Stimulated activated naive CD8-positive, alpha-beta T cell treated with anti-CD3 and anti-CD28 coated beads, Interleukin-15, Interleukin-2, amounts not matched to agents 100 ng/mL and 50 ng/mL, for 24 hours (primary cell): ENCODE measurements at regions not wholly inside any gene's neighbourhood (a gene's known extent, or its start where the extent isn't known, plus 50 kb on each side); places are given as distances from the start of the nearest gene placed in this dataset.
A peak's percentile ranks its signal among the peaks of the same experiment; 100 is the strongest.

ENCODE experiments used
- H3K27ac Mint-ChIP-seq: one replicate; pipeline ENCODE4 v1.8.0; 2021; ENCODE audit warnings: mild to moderate bottlenecking, mixed read lengths
- H3K27me3 Mint-ChIP-seq: one replicate; pipeline ENCODE4 v1.8.0; 2021; ENCODE audit warnings: mixed read lengths
- H3K36me3 Mint-ChIP-seq: one replicate; pipeline ENCODE4 v1.8.0; 2021; ENCODE audit warnings: low read depth, mixed read lengths
- H3K4me1 Mint-ChIP-seq: one replicate; pipeline ENCODE4 v1.8.0; 2021; ENCODE audit warnings: low read depth, mixed read lengths
- H3K4me3 Mint-ChIP-seq: one replicate; pipeline ENCODE4 v1.8.0; 2021; ENCODE audit warnings: mild to moderate bottlenecking, mixed read lengths
- H3K9me3 Mint-ChIP-seq: one replicate; pipeline ENCODE4 v1.8.0; 2021; ENCODE audit warnings: mixed read lengths

- Mint-ChIP-seq H3K4me1 (no peaks in the 10 kb centered on the region), H3K27ac (no peak overlapping the region), H3K36me3 (no peaks in the 10 kb centered on the region), H3K4me3 (no peak overlapping the region), H3K9me3 (peaks cover 4% of the 10 kb centered on the region), H3K27me3 (peaks cover 6% of the 10 kb centered on the region)
Observed at GRCh38 chr1:14310476-14310875, 288.0 kb upstream of the KAZN start.

GRCh38 chr1:14313731-14314431 lies 284.6 kb upstream of the KAZN start:
- no peaks in the 10 kb centered on the region for H3K36me3 Mint-ChIP-seq
- H3K27me3 Mint-ChIP-seq, result no peaks in the 10 kb centered on the region
- no peak overlapping the region for H3K27ac Mint-ChIP-seq
- H3K9me3 Mint-ChIP-seq, result peaks cover 4% of the 10 kb centered on the region
- H3K4me1 Mint-ChIP-seq, result no peaks in the 10 kb centered on the region
- no peak overlapping the region for H3K4me3 Mint-ChIP-seq

GRCh38 chr1:14318830-14319229 lies 279.7 kb upstream of the KAZN start:
- Mint-ChIP-seq H3K27ac (no peak overlapping the region), H3K27me3 (peaks cover 9% of the 10 kb centered on the region), H3K9me3 (peaks cover 10% of the 10 kb centered on the region), H3K4me1 (no peaks in the 10 kb centered on the region), H3K4me3 (no peak overlapping the region), H3K36me3 (no peaks in the 10 kb centered on the region)

- no peak overlapping the region for H3K4me3 Mint-ChIP-seq
- H3K27me3 Mint-ChIP-seq, result peaks cover 9% of the 10 kb centered on the region
- no peaks in the 10 kb centered on the region for H3K4me1 Mint-ChIP-seq
- H3K27ac Mint-ChIP-seq, result no peak overlapping the region
- H3K36me3 Mint-ChIP-seq, result no peaks in the 10 kb centered on the region
- peaks cover 22% of the 10 kb centered on the region for H3K9me3 Mint-ChIP-seq
Observed at GRCh38 chr1:14320518-14320917, 278.0 kb upstream of the KAZN start.

- Mint-ChIP-seq H3K9me3 (peaks cover 22% of the 10 kb centered on the region), H3K27ac (no peak overlapping the region), H3K4me1 (no peaks in the 10 kb centered on the region), H3K36me3 (no peaks in the 10 kb centered on the region), H3K4me3 (no peak overlapping the region), H3K27me3 (peaks cover 9% of the 10 kb centered on the region)
Observed at GRCh38 chr1:14320986-14321385, 277.5 kb upstream of the KAZN start.

- Mint-ChIP-seq H3K36me3 (no peaks in the 10 kb centered on the region), H3K9me3 (peaks cover 22% of the 10 kb centered on the region), H3K27ac (no peak overlapping the region), H3K4me3 (no peak overlapping the region), H3K27me3 (peaks cover 11% of the 10 kb centered on the region), H3K4me1 (no peaks in the 10 kb centered on the region)
Observed at GRCh38 chr1:14321422-14321821, 277.1 kb upstream of the KAZN start.

- Mint-ChIP-seq H3K36me3 (no peaks in the 10 kb centered on the region), H3K9me3 (peaks cover 22% of the 10 kb centered on the region), H3K4me3 (no peak overlapping the region), H3K27me3 (peaks cover 14% of the 10 kb centered on the region), H3K4me1 (no peaks in the 10 kb centered on the region), H3K27ac (no peak overlapping the region)
Observed at GRCh38 chr1:14323568-14324247, 274.8 kb upstream of the KAZN start.

GRCh38 chr1:14324248-14324630 lies 274.2 kb upstream of the KAZN start:
- Mint-ChIP-seq H3K27me3 (peaks cover 15% of the 10 kb centered on the region), H3K4me3 (no peak overlapping the region), H3K27ac (no peak overlapping the region), H3K36me3 (no peaks in the 10 kb centered on the region), H3K4me1 (no peaks in the 10 kb centered on the region), H3K9me3 (peaks cover 22% of the 10 kb centered on the region)

GRCh38 chr1:14326857-14327256 lies 271.6 kb upstream of the KAZN start:
- Mint-ChIP-seq H3K4me1 (no peaks in the 10 kb centered on the region), H3K4me3 (no peak overlapping the region), H3K27ac (no peak overlapping the region), H3K27me3 (peaks cover 9% of the 10 kb centered on the region), H3K36me3 (no peaks in the 10 kb centered on the region), H3K9me3 (peaks cover 22% of the 10 kb centered on the region)

- H3K4me1 Mint-ChIP-seq, result peaks cover 3% of the 10 kb centered on the region
- H3K27ac Mint-ChIP-seq, result no peak overlapping the region
- H3K9me3 Mint-ChIP-seq, result peaks cover 12% of the 10 kb centered on the region
- no peaks in the 10 kb centered on the region for H3K36me3 Mint-ChIP-seq
- peaks cover 9% of the 10 kb centered on the region for H3K27me3 Mint-ChIP-seq
- no peak overlapping the region for H3K4me3 Mint-ChIP-seq
Observed at GRCh38 chr1:14328685-14329084, 269.8 kb upstream of the KAZN start.

- H3K27me3 Mint-ChIP-seq, result peaks cover 4% of the 10 kb centered on the region
- H3K9me3 Mint-ChIP-seq, result no peaks in the 10 kb centered on the region
- H3K27ac Mint-ChIP-seq, result no peak overlapping the region
- peaks cover 10% of the 10 kb centered on the region for H3K4me1 Mint-ChIP-seq
- H3K4me3 Mint-ChIP-seq, result no peak overlapping the region
- no peaks in the 10 kb centered on the region for H3K36me3 Mint-ChIP-seq
Observed at GRCh38 chr1:14332158-14332557, 266.3 kb upstream of the KAZN start.

- no peaks in the 10 kb centered on the region for H3K27me3 Mint-ChIP-seq
- no peak overlapping the region for H3K4me3 Mint-ChIP-seq
- H3K27ac Mint-ChIP-seq, result peak overlapping the region; percentile 53
- H3K9me3 Mint-ChIP-seq, result no peaks in the 10 kb centered on the region
- H3K36me3 Mint-ChIP-seq, result no peaks in the 10 kb centered on the region
- peaks cover 10% of the 10 kb centered on the region for H3K4me1 Mint-ChIP-seq
Observed at GRCh38 chr1:14334336-14335176, 263.9 kb upstream of the KAZN start.

- no peak overlapping the region for H3K27ac Mint-ChIP-seq
- H3K4me1 Mint-ChIP-seq, result peaks cover 7% of the 10 kb centered on the region
- no peaks in the 10 kb centered on the region for H3K9me3 Mint-ChIP-seq
- H3K36me3 Mint-ChIP-seq, result no peaks in the 10 kb centered on the region
- H3K4me3 Mint-ChIP-seq, result no peak overlapping the region
- peaks cover 9% of the 10 kb centered on the region for H3K27me3 Mint-ChIP-seq
Observed at GRCh38 chr1:14338509-14338908, 260.0 kb upstream of the KAZN start.

GRCh38 chr1:14339288-14339687 lies 259.2 kb upstream of the KAZN start:
- Mint-ChIP-seq H3K9me3 (no peaks in the 10 kb centered on the region), H3K27me3 (peaks cover 9% of the 10 kb centered on the region), H3K4me3 (no peak overlapping the region), H3K27ac (no peak overlapping the region), H3K36me3 (no peaks in the 10 kb centered on the region), H3K4me1 (peaks cover 6% of the 10 kb centered on the region)
